ENCODE measurements at regions not wholly inside any gene's neighbourhood (a gene's known extent, or its start where the extent isn't known, plus 50 kb on each side); places are given as distances from the start of the nearest gene placed in this dataset.

GRCh38 chr6:21742238-21742660 is 148.7 kb downstream of the SOX4 start:
- Histone ChIP-seq H3K4me1 (peaks cover 0 to 26% (median 13%) of the 10 kb centered on the region in 12 donors), H3K36me3 (no peaks in the 10 kb centered on the region), H3K9me3 (no peaks in the 10 kb centered on the region), H3K27me3 (no peaks in the 10 kb centered on the region), H3K27ac (peak overlapping the region in 5 of 12 donors; percentile 8 to 53 (median 39)), H3K4me3 (no peak overlapping the region)
- intact Hi-C loops (cut with DNase I) = loop anchor here in 2 of 10 donors (10.0 kb wide), 2 partner anchors 137 to 173 kb away; no protein-coding TSS in a partner anchor
- no peak for TF ChIP-seq POLR2A (IDR thresholded peaks at IDR 0.05)
- TF ChIP-seq, protein P1, sequence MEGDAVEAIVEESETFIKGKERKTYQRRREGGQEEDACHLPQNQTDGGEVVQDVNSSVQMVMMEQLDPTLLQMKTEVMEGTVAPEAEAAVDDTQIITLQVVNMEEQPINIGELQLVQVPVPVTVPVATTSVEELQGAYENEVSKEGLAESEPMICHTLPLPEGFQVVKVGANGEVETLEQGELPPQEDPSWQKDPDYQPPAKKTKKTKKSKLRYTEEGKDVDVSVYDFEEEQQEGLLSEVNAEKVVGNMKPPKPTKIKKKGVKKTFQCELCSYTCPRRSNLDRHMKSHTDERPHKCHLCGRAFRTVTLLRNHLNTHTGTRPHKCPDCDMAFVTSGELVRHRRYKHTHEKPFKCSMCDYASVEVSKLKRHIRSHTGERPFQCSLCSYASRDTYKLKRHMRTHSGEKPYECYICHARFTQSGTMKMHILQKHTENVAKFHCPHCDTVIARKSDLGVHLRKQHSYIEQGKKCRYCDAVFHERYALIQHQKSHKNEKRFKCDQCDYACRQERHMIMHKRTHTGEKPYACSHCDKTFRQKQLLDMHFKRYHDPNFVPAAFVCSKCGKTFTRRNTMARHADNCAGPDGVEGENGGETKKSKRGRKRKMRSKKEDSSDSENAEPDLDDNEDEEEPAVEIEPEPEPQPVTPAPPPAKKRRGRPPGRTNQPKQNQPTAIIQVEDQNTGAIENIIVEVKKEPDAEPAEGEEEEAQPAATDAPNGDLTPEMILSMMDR (IDR thresholded peaks at IDR 0.05) = no peak
- 54 to 65% (median 59%) methylated on average over 6 of the region's 6 CpGs for WGBS, 4 donors
- DNase-seq (no peak), ATAC-seq (no peak)

DNA sequence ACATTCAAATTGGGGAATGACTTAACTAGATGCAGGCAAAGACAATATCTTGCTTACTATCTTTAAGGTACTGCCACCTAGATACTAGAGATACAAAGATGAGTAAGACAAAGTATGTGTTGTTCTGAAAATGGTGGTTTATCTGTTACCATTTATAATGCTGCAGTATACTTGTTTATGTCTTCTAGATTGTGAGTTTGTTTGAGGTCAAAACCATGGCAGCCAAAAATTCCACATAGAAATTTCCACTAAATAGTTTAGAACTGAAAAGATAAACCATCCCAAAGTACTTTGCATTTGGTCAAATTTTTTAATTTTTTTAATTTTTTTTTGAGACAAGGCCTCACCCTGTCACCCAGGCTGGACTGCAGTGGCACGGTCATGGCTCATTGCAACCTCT is 150.8 kb downstream of the SOX4 start:
- ATAC-seq (no peak), DNase-seq (no peak)
- Histone ChIP-seq H3K9me3 (no peaks in the 10 kb centered on the region), H3K27me3 (no peaks in the 10 kb centered on the region), H3K27ac (no peak overlapping the region), H3K4me3 (no peak overlapping the region), H3K4me1 (peaks cover 0 to 29% (median 13%) of the 10 kb centered on the region in 12 donors), H3K36me3 (no peaks in the 10 kb centered on the region)
- intact Hi-C loops (cut with DNase I) = loop anchor here in 2 of 10 donors (10.0 kb wide), 2 partner anchors 140 to 170 kb away; no protein-coding TSS in a partner anchor
- 92 to 100% (median 100%) methylated on average over 1 of the region's 1 CpG for WGBS, 4 donors
- TF ChIP-seq, protein P1 (IDR thresholded peaks at IDR 0.05) = no peak
- TF ChIP-seq POLR2A (IDR thresholded peaks at IDR 0.05) = no peak

DNA sequence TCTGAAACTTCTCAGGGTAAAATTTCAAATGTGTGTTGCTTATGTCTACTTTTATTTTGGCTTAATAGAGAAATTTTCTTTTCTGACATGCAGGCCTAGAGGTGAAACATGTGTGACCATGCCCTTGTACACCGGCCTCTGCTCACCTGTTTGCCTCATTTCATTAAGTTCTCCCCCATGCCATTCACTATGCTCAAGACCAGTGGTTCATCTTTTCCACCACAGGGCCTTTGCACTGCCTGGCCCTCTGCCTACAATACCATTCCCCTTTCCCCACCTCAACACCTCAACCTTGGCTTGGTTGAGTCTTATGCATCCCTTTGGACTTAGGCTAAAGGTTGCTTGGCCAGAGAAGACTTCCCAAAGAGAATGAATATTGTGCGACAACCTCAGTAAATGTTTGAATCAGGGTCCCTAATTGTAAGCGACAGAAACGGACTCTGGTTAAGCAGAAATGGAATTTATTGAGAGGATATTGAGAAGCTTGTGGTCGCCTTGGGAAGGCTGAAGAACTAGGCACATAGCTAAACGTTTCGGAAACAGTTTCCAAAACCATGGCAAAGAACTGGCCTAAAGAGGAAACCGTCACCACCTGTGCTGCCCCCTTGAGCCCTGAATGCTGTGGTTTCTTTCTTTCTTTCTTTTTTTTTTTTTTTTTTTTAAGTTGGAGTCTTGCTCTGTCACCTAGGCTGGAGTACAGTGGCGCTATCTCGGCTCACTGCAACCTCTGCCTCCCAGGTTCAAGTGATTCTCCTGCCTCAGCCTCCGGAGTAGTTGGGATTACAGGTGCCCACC is 152.2 kb downstream of the SOX4 start:
- Histone ChIP-seq H3K9me3 (no peaks in the 10 kb centered on the region), H3K4me3 (no peak overlapping the region), H3K27ac (no peak overlapping the region), H3K27me3 (no peaks in the 10 kb centered on the region), H3K4me1 (peaks cover 0 to 26% (median 11%) of the 10 kb centered on the region in 12 donors), H3K36me3 (no peaks in the 10 kb centered on the region)
- DNase-seq (no peak), ATAC-seq (no peak)
- no peak for TF ChIP-seq POLR2A (IDR thresholded peaks at IDR 0.05)
- intact Hi-C loops (cut with DNase I) = loop anchor here in 2 of 10 donors (10.0 kb wide), 2 partner anchors 141 to 169 kb away; no protein-coding TSS in a partner anchor
- 90 to 97% (median 93%) methylated on average over 11 of the region's 11 CpGs for WGBS, 4 donors

DNA sequence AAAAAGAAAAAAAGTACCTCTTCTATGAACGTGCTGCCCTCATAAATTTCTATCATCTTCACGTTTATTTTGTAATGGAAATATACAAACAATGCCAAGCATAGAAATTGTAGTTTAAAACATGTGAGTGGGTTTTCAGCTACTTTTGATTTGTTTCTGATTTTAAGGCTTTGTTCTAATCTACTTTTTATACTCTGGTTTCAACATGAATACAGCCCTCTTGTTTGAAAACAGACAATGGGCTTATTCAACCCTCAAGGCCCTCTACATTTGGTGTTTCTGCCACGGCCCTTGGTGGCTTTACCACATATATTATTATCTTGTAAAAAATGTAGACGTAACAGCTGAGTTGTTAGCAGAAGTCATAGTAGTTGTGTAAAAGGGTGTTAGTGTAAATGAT is 153.9 kb downstream of the SOX4 start:
- intact Hi-C loops (cut with DNase I) = loop anchor here in 2 of 10 donors (10.0 kb wide), 2 partner anchors 143 to 167 kb away; no protein-coding TSS in a partner anchor
- 79 to 91% (median 87%) methylated on average over 4 of the region's 4 CpGs for WGBS, 4 donors

More for the DNA sequence above, 153.9 kb downstream of the SOX4 start:
- TF ChIP-seq POLR2A (IDR thresholded peaks at IDR 0.05) = no peak
- TF ChIP-seq, protein P1 (IDR thresholded peaks at IDR 0.05) = no peak
- Histone ChIP-seq H3K27ac (no peak overlapping the region), H3K36me3 (no peaks in the 10 kb centered on the region), H3K27me3 (no peaks in the 10 kb centered on the region), H3K9me3 (no peaks in the 10 kb centered on the region), H3K4me3 (no peak overlapping the region), H3K4me1 (peaks cover 0 to 9% (median under 1%) of the 10 kb centered on the region in 12 donors)
- no peak for ATAC-seq
- no peak for DNase-seq

Measured in heart left ventricle (tissue), 16 donors.